Raji (cell line): ENCODE measurements at regions not wholly inside any gene's neighbourhood (a gene's known extent, or its start where the extent isn't known, plus 50 kb on each side); places are given as distances from the start of the nearest gene placed in this dataset.

Source experiments
- POLR2A ChIP-seq: IDR thresholded peaks from 2 replicates; pipeline ENCODE4 v1.6.1; 2011; ENCODE audit warnings: low read depth, low read length, control low read depth; ENCODE audit not compliant: insufficient read depth

DNA sequence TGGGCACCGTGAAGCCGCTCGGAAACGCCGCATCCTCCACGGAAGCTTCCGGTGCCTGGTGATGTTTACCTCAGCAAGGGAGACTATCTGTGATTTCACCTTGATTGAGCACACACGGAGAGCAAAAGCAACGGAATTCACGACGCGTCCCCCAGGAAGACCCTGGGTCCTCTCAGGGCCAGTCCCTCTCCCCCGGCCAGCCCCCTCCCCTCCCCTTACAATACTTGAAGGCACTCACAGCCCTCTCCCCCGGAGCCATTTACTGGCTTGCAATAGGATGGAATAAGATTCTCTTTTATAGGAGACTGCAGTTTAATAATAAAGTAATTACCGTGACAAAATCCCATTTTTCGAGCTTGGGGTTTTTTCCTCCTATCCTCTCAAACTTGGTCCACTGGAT lies 104.7 kb downstream of the ENGASE start:
- TF ChIP-seq POLR2A, result no peak

DNA sequence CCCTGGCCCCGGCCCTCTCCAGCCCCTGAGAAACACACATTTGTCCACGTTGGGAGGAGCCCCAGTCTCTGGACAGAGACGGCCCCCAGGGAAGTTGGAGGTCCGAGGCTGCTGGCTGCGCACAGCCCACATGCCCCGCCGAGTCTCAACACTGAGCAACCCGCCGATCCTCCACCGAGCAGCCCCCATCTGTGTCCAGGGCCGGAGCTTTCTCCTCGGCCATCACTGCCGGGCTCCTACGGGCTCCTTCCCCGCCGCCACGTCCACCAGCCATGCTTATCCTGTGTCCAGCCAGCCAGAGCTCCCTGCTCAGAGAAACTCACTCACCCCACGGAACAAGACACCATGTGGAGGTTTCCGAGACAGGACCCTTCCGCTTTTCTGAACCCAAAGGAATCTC lies 103.3 kb downstream of the ENGASE start:
- TF ChIP-seq POLR2A, result no peak

DNA sequence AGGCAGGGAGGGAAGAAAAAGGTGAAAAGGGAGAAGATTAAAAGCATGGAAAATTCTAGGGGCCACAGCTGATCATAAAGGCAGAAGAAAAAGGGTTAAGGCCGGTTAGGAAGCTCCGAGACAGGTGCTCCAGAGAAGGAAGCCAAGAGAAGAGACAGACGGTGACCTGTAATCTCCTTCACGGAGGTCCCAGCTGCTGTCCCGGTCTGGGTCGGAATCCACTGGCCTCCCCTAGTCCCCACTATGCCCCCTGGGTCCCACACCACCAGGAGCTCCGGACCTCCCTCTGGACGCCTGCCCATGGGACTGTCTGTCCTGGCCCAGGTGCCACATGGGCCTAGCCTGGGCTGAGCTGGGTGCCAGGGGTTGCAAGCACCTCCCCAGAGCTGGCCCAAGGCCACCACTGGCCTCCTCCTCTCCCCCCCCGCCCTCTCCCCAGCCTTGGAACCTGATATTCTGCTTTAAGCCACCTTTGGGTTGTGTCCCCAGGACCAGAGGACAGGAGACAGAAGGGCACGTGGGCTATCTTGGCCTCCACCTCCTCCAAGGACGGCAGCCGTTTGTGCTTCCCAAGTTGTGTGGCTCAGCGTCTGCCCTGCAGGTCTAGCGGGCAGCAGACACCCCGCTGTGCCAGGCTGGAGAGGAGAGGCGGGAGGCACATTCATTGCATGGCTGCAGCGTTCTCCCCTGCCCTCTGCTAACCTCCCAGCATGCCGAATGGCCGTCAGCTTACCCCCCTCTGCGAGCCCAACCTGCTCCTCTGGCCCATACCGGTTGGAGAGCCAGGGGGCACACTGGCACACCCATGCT lies 102.4 kb downstream of the ENGASE start:
- TF ChIP-seq POLR2A, result no peak

GRCh38 chr17:79174905-79175856 lies 100.6 kb downstream of the ENGASE start:
- no peak for TF ChIP-seq POLR2A

GRCh38 chr17:79174193-79174765 lies 99.7 kb downstream of the ENGASE start:
- no peak for TF ChIP-seq POLR2A

DNA sequence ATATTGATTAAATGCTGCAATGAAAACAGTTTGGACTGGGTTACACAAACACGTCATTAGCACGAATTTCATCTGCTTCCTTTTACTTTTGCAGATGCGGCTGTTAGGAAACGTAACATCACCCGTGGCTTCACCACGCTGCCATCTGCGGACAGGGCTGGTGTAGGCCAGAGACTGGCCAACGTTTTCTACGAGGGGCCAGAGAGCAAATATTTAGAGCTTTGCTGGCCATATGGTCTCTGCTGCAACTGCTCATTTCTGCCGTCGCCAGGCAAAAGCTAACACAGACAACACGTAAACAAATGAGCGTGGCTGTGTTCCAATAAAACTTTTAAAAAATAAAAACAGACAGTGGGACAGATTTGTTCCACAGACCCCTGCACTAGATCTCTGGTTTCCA lies 96.6 kb downstream of the ENGASE start:
- TF ChIP-seq POLR2A, result no peak

DNA sequence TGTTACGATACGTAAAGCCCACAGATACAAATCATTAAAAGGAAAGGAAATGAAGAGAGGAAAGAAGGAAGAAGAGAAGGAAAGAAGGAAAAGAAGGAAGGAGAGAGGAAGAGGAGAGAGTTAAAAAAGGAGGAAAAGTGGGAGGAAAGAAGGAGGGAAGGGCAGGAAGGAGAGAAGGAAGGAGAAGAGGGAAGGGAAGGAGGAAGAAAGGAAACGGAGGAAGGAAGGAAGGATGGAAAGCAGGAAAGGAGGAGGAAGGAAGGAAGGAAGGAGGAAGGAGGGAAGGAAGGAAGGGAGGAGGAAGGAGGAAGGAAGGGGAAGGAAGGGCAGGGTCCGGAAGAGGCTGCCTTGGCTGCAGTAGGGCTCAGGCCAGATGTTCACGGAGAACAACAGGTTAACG lies 95.2 kb downstream of the ENGASE start:
- TF ChIP-seq POLR2A, result no peak

DNA sequence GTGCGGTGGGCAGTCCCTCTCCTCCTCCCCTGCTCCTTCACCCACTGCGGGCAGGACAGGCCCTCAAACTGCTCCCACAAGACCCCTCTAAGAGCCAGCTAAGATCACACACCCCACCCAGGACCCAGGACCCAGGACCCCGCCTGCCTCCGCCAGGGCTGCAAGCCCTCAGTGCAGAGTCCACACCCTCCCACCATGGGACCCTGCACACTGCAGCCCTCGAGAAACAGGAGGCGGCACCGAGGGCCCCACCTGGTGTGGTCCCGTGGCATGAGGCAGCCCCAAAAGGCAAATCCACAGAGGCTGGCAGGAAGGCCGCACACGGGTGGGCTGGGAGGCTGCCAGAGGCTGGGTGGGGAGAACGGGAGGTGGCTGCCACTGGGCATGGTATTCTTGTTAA lies 94.7 kb downstream of the ENGASE start:
- no peak for TF ChIP-seq POLR2A

DNA sequence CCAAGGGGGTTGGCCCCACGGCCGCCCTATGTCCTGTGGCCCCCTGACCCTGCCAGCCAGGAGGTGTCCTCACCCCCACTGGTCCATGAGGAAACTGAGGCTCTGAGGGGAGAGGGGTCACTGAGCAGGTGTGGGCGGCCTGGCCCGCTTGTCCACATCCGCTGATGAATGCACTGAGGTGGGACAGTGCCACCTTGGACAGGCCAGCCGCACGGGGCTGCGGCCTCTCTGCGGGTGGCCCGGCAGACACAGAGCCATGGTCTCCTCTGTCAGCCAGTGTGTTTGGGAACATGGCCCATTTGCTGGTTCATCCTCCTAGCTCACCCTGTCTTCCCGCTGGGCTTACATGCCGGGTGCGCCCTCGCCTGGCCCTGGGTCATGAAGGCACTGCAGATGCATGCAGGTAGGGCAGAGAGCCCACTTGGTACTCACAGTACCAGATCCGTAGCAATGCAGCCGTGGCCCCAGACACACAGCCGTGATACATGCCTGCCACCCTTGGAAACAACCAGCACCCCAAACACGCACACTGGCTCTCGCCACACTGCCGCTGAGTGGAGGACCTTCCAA lies 93.9 kb downstream of the ENGASE start:
- TF ChIP-seq POLR2A, result no peak

- no peak for TF ChIP-seq POLR2A
Measured at GRCh38 chr17:79167486-79167885, 92.9 kb downstream of the ENGASE start.

GRCh38 chr17:79165756-79166473 lies 91.3 kb downstream of the ENGASE start:
- no peak for TF ChIP-seq POLR2A

DNA sequence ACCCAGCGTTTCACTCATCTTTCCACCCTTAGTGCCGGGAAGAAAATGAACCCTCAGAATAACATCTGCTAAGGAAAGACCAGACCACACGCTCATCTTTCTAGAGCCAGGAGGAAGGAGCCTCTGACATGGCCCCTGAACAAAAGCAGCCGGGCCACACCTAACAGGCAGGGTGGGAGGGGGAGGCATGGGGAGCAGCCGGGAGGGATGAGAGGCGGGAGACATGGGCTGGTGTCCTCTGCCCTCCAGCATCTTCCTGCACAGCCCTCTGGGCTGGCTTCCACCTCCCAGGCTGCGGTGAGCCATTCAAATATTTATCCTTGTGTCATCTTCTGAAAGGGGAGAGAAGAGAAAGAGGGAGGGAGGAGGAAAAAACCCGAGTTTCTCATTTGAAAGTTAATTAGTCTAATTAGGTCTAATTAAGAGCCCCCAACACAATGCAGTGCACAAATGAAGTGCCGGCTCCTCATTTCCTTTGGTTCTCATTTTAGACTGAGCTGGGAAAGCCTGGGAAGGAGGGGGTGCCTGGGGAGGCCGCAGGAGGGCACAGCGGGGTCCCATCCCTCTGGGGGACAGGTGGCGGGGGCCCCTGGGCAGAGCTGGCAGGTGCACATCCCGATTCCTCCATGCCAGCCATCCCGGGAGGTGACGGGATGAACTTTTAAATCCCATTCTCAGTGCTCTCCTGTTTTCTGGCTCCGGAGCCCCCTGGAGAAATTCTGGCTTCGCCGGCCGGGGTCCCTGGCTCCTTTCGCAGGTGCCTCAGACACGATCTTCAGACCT lies 90.5 kb downstream of the ENGASE start:
- TF ChIP-seq POLR2A, result no peak

GRCh38 chr17:79164408-79164807 lies 89.8 kb downstream of the ENGASE start:
- TF ChIP-seq POLR2A, result no peak

GRCh38 chr17:79163071-79163470 lies 88.4 kb downstream of the ENGASE start:
- no peak for TF ChIP-seq POLR2A
